Thyroid gland (tissue), 4 donors: ENCODE measurements at regions not wholly inside any gene's neighbourhood (a gene's known extent, or its start where the extent isn't known, plus 50 kb on each side); places are given as distances from the start of the nearest gene placed in this dataset.

Source experiments
- DNase-seq, 2 donors: peaks; one replicate each; pipeline ENCODE4 v3.0.0-alpha.2; 2019
- H3K27ac ChIP-seq, 3 donors: fragments of 200-600 bp; sonication (generic); 1 replicate in 2 of 3; 2 replicates in 1 of 3; pipeline ENCODE4 v1.5.1; 2016 to 2019; ENCODE audit warnings: mild to moderate bottlenecking in 1 of 3, moderate library complexity in 1 of 3
- H3K27me3 ChIP-seq: fragments of 200-600 bp; sonication (generic); one replicate; pipeline ENCODE4 v1.5.1; 2019
- H3K36me3 ChIP-seq, 2 donors: fragments of 200-600 bp; sonication (generic); one replicate each; pipeline ENCODE4 v1.5.1; 2016 to 2019
- H3K4me1 ChIP-seq, 2 donors: fragments of 200-600 bp; sonication (generic); one replicate each; pipeline ENCODE4 v1.5.1; 2017 to 2019
- H3K4me3 ChIP-seq, 3 donors: fragments of 200-600 bp; sonication (generic); replicated peaks in 1 of 3; 1 replicate in 2 of 3; 2 replicates in 1 of 3; pipeline ENCODE4 v1.5.1; 2016; ENCODE audit warnings: mild to moderate bottlenecking in 1 of 3
- H3K9me3 ChIP-seq: fragments of 200-600 bp; sonication (generic); one replicate; pipeline ENCODE4 v1.5.1; 2017
- POLR2A ChIP-seq, 2 donors: fragments of 450-650 bp; IDR thresholded peaks; one replicate each; pipeline ENCODE4 v1.6.1; 2017; ENCODE audit warnings: antibody characterized with exemption in 2 of 2, mild to moderate bottlenecking in 2 of 2, moderate library complexity in 1 of 2
- WGBS, 2 donors: methylation state at CpG; one replicate each; pipeline ENCODE4 v1.1.5; 2017; 5-methylcytosine and 5-hydroxymethylcytosine counted together
- intact Hi-C: fragments of 100-400 bp; cut with DNase I; formaldehyde crosslinking; loops from one replicate; pipeline ENCODE4 v1.15.1; 2023
- TF ChIP-seq, protein P1 (sequence below), 6 experiments: fragments of 200-600 bp in 3 of 6; fragments of 450-650 bp in 3 of 6; sonication (generic) in 3 of 6; IDR thresholded peaks; one replicate each; pipeline ENCODE4 v1.5.1; 2016 to 2019; ENCODE audit warnings: antibody characterized with exemption in 6 of 6, mild to moderate bottlenecking in 2 of 6, inconsistent platforms in 1 of 6, moderate library complexity in 1 of 6

DNA sequence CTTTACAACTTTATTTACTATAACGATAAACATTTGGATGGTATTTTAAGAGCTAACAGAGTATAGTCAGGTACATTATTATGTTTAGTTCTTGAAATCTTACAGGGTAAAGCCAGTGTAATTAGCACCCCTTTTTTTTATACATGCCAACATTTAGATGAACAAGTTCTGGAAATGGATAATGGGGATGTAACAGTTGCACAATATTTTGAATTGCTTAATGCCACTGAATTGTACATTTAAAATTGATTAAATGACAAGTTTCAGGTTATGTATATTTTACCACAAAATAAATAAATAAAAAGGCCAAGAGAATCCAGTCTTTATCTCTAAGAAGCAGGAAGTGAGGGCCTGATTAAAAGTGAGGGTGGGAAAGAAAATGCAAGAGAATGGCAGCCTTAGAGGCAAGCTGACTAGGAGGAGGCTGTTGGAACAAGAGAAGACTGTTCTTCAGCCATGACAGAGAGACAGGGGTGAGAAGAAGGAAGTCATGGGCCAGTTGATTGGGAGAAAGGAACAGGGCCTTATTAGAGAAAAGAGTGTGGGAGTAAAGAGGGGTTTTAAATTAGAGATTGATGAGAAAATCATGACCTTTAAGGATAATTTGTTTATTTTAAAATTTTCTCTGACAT is 49.9 kb upstream of the TNFSF18 start:
- DNase-seq = no peak
- H3K27me3 ChIP-seq = no peaks in the 10 kb centered on the region
- H3K4me1 ChIP-seq = no peaks in the 10 kb centered on the region
- TF ChIP-seq POLR2A (IDR thresholded peaks at IDR 0.05) = no peak
- TF ChIP-seq, protein P1, sequence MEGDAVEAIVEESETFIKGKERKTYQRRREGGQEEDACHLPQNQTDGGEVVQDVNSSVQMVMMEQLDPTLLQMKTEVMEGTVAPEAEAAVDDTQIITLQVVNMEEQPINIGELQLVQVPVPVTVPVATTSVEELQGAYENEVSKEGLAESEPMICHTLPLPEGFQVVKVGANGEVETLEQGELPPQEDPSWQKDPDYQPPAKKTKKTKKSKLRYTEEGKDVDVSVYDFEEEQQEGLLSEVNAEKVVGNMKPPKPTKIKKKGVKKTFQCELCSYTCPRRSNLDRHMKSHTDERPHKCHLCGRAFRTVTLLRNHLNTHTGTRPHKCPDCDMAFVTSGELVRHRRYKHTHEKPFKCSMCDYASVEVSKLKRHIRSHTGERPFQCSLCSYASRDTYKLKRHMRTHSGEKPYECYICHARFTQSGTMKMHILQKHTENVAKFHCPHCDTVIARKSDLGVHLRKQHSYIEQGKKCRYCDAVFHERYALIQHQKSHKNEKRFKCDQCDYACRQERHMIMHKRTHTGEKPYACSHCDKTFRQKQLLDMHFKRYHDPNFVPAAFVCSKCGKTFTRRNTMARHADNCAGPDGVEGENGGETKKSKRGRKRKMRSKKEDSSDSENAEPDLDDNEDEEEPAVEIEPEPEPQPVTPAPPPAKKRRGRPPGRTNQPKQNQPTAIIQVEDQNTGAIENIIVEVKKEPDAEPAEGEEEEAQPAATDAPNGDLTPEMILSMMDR (IDR thresholded peaks at IDR 0.05) = no peak
- H3K27ac ChIP-seq = no peak overlapping the region
- intact Hi-C loops = no loop called here
- 95 to 97% methylated on average over 1 of the region's 1 CpG for WGBS, 2 donors
- H3K36me3 ChIP-seq = no peaks in the 10 kb centered on the region
- no peaks in the 10 kb centered on the region for H3K9me3 ChIP-seq
- no peak overlapping the region for H3K4me3 ChIP-seq
